CD4-positive, alpha-beta memory T cell (primary cell): ENCODE measurements at regions not wholly inside any gene's neighbourhood (a gene's known extent, or its start where the extent isn't known, plus 50 kb on each side); places are given as distances from the start of the nearest gene placed in this dataset.

ENCODE experiments used
- CTCF ChIA-PET: fragments of 350-600 bp; sonication (Branson Sonifier 250); formaldehyde crosslinking; loops from one replicate; lab custom pipeline; 2021; ENCODE audit warnings: inconsistent platforms; ENCODE audit not compliant: partially characterized antibody; lab: Charles Lee
- POLR2A ChIA-PET: fragments of 350-600 bp; sonication (Branson Sonifier 250); formaldehyde crosslinking; loops from one replicate; lab custom pipeline; 2021; ENCODE audit not compliant: partially characterized antibody; lab: Charles Lee
- DNase-seq, 5 donors: peaks; one replicate each; pipeline versions ENCODE4 v3.0.0 to v3.0.0-alpha.2; 2020 to 2022; ENCODE audit warnings: mixed read lengths in 1 of 5
- H3K27ac ChIP-seq: one replicate; pipeline ENCODE4 v1.7.0; 2013; ENCODE audit warnings: low read depth, low read length
- H3K27me3 ChIP-seq: 2 replicates; pipeline ENCODE4 v1.7.0; 2013; ENCODE audit warnings: mild to moderate bottlenecking, low read length, moderate library complexity; ENCODE audit not compliant: insufficient read depth
- H3K36me3 ChIP-seq: 2 replicates; pipeline ENCODE4 v1.7.0; 2013; ENCODE audit warnings: mild to moderate bottlenecking, low read length, moderate library complexity; ENCODE audit not compliant: insufficient read depth
- H3K4me1 ChIP-seq: 2 replicates; pipeline ENCODE4 v1.7.0; 2013; ENCODE audit warnings: mild to moderate bottlenecking, low read length, moderate library complexity; ENCODE audit not compliant: insufficient read depth
- H3K4me3 ChIP-seq, 2 donors: one replicate each; pipeline ENCODE4 v1.7.0; 2013; ENCODE audit warnings: low read length in 2 of 2, mild to moderate bottlenecking in 1 of 2
- H3K9me3 ChIP-seq, 2 donors: one replicate each; pipeline ENCODE4 v1.7.0; 2013; ENCODE audit warnings: low read length in 2 of 2, control low read depth in 1 of 2; ENCODE audit not compliant: control insufficient read depth in 1 of 2
- H3K27ac Mint-ChIP-seq, 7 donors: one replicate each; pipeline ENCODE4 v1.8.0; 2020 to 2021; ENCODE audit warnings: mixed read lengths in 7 of 7, mild to moderate bottlenecking in 6 of 7, inconsistent platforms in 3 of 7, moderate library complexity in 3 of 7
- H3K27me3 Mint-ChIP-seq, 2 donors: one replicate each; pipeline ENCODE4 v1.8.0; 2020 to 2021; ENCODE audit warnings: mixed read lengths in 2 of 2
- H3K36me3 Mint-ChIP-seq, 2 donors: one replicate each; pipeline ENCODE4 v1.8.0; 2020 to 2021; ENCODE audit warnings: mixed read lengths in 2 of 2, inconsistent platforms in 1 of 2, mild to moderate bottlenecking in 1 of 2
- H3K4me1 Mint-ChIP-seq, 4 donors: one replicate each; pipeline ENCODE4 v1.8.0; 2020 to 2021; ENCODE audit warnings: mixed read lengths in 4 of 4, mild to moderate bottlenecking in 1 of 4
- H3K4me3 Mint-ChIP-seq, 8 donors: one replicate each; pipeline ENCODE4 v1.8.0; 2020 to 2021; ENCODE audit warnings: mixed read lengths in 8 of 8, mild to moderate bottlenecking in 7 of 8, moderate library complexity in 6 of 8, inconsistent platforms in 3 of 8
- H3K9me3 Mint-ChIP-seq, 8 donors: one replicate each; pipeline ENCODE4 v1.8.0; 2020 to 2021; ENCODE audit warnings: mixed read lengths in 8 of 8, mild to moderate bottlenecking in 5 of 8, inconsistent platforms in 3 of 8, moderate library complexity in 1 of 8
- intact Hi-C: fragments of 100-400 bp; cut with micrococcal nuclease; formaldehyde crosslinking; loops from one replicate; pipeline ENCODE4 v1.15.1; 2023

- no peak overlapping the region for H3K4me3 ChIP-seq
- H3K4me1 ChIP-seq, result peaks cover 42% of the 10 kb centered on the region
- H3K27ac ChIP-seq, result no peak overlapping the region
- intact Hi-C loops, result no loop called here
- no peaks in the 10 kb centered on the region for H3K36me3 ChIP-seq
- H3K27me3 Mint-ChIP-seq, result peaks cover 0 to 3% of the 10 kb centered on the region in 2 donors
- CTCF ChIA-PET, result interaction anchor here (1.0 kb wide), 1 partner anchor 16 kb away, joined by 3 read pairs; no protein-coding TSS in a partner anchor
- peaks cover 0 to 16% (median 7%) of the 10 kb centered on the region in 4 donors for H3K4me1 Mint-ChIP-seq
- H3K9me3 ChIP-seq, result no peaks in the 10 kb centered on the region
- H3K27me3 ChIP-seq, result no peaks in the 10 kb centered on the region
- H3K27ac Mint-ChIP-seq, result peak overlapping the region in 1 of 7 donors; percentile 18
- H3K36me3 Mint-ChIP-seq, result no peaks in the 10 kb centered on the region
- POLR2A ChIA-PET, result interaction anchor here (0.6 kb wide), 1 partner anchor 16 kb away, joined by 3 read pairs; no protein-coding TSS in a partner anchor
- DNase-seq, result no peak
- H3K4me3 Mint-ChIP-seq, result no peak overlapping the region
- H3K9me3 Mint-ChIP-seq, result no peaks in the 10 kb centered on the region
Observed at GRCh38 chr1:5385956-5386355, 606.3 kb downstream of the NPHP4 start.

GRCh38 chr1:5385096-5385799, 607.0 kb downstream of the NPHP4 start:
- peaks cover 34% of the 10 kb centered on the region for H3K4me1 ChIP-seq
- H3K36me3 ChIP-seq, result no peaks in the 10 kb centered on the region
- intact Hi-C loops, result no loop called here
- Mint-ChIP-seq H3K36me3 (no peaks in the 10 kb centered on the region), H3K4me3 (no peak overlapping the region), H3K9me3 (no peaks in the 10 kb centered on the region), H3K4me1 (peaks cover 0 to 16% (median 4%) of the 10 kb centered on the region in 4 donors), H3K27ac (peak overlapping the region in 1 of 7 donors; percentile 28), H3K27me3 (peaks cover 0 to 3% of the 10 kb centered on the region in 2 donors)
- ChIA-PET CTCF (no interaction called here), POLR2A (interaction anchor here (0.6 kb wide), 1 partner anchor 15 kb away, joined by 3 read pairs; no protein-coding TSS in a partner anchor)
- H3K27me3 ChIP-seq, result no peaks in the 10 kb centered on the region
- no peak overlapping the region for H3K27ac ChIP-seq
- no peaks in the 10 kb centered on the region for H3K9me3 ChIP-seq
- H3K4me3 ChIP-seq, result no peak overlapping the region
- DNase-seq, result no peak

GRCh38 chr1:5381491-5381890, 610.7 kb downstream of the NPHP4 start:
- CTCF ChIA-PET, result no interaction called here
- POLR2A ChIA-PET, result no interaction called here

GRCh38 chr1:5379176-5379759, 613.0 kb downstream of the NPHP4 start:
- no peaks in the 10 kb centered on the region for H3K36me3 Mint-ChIP-seq

More at GRCh38 chr1:5381491-5381890, 610.7 kb downstream of the NPHP4 start:
- peak overlapping the region in 2 of 7 donors; percentile 22 to 47 for H3K27ac Mint-ChIP-seq
- H3K36me3 Mint-ChIP-seq, result no peaks in the 10 kb centered on the region
- Histone ChIP-seq H3K9me3 (no peaks in the 10 kb centered on the region), H3K4me1 (no peaks in the 10 kb centered on the region), H3K27me3 (no peaks in the 10 kb centered on the region), H3K36me3 (no peaks in the 10 kb centered on the region), H3K27ac (no peak overlapping the region), H3K4me3 (no peak overlapping the region)
- H3K27me3 Mint-ChIP-seq, result peaks cover 0 to 4% of the 10 kb centered on the region in 2 donors
- peaks cover 0 to 6% (median 1%) of the 10 kb centered on the region in 4 donors for H3K4me1 Mint-ChIP-seq
- H3K4me3 Mint-ChIP-seq, result peak overlapping the region in 1 of 8 donors; percentile 66
- DNase-seq, result no peak
- intact Hi-C loops, result no loop called here
- no peaks in the 10 kb centered on the region for H3K9me3 Mint-ChIP-seq

GRCh38 chr1:5376538-5377247, 615.5 kb downstream of the NPHP4 start:
- no peak overlapping the region for H3K4me3 ChIP-seq
- Mint-ChIP-seq H3K4me1 (peaks cover 0 to 3% (median 0%) of the 10 kb centered on the region in 4 donors), H3K36me3 (peaks cover 0 to 6% of the 10 kb centered on the region in 2 donors), H3K9me3 (peaks cover 0 to 19% (median 15%) of the 10 kb centered on the region in 8 donors), H3K27me3 (peaks cover 0 to 4% of the 10 kb centered on the region in 2 donors), H3K4me3 (no peak overlapping the region), H3K27ac (no peak overlapping the region)
- intact Hi-C loops, result no loop called here
- no peaks in the 10 kb centered on the region for H3K4me1 ChIP-seq
- ChIA-PET CTCF (no interaction called here), POLR2A (no interaction called here)
- DNase-seq, result no peak
- peaks cover 0 to 7% of the 10 kb centered on the region in 2 donors for H3K9me3 ChIP-seq
- H3K36me3 ChIP-seq, result no peaks in the 10 kb centered on the region
- no peak overlapping the region for H3K27ac ChIP-seq
- no peaks in the 10 kb centered on the region for H3K27me3 ChIP-seq

More at GRCh38 chr1:5379176-5379759, 613.0 kb downstream of the NPHP4 start:
- H3K27ac ChIP-seq, result no peak overlapping the region
- no peaks in the 10 kb centered on the region for H3K36me3 ChIP-seq
- POLR2A ChIA-PET, result no interaction called here
- no peak overlapping the region for H3K4me3 ChIP-seq
- no peak overlapping the region for H3K27ac Mint-ChIP-seq
- intact Hi-C loops, result no loop called here
- no peaks in the 10 kb centered on the region for H3K9me3 ChIP-seq
- H3K27me3 ChIP-seq, result no peaks in the 10 kb centered on the region
- no peaks in the 10 kb centered on the region for H3K4me1 ChIP-seq
- no peaks in the 10 kb centered on the region for H3K4me1 Mint-ChIP-seq
- H3K4me3 Mint-ChIP-seq, result no peak overlapping the region
- peaks cover 0 to 1% (median under 1%) of the 10 kb centered on the region in 8 donors for H3K9me3 Mint-ChIP-seq
- H3K27me3 Mint-ChIP-seq, result peaks cover 0 to 4% of the 10 kb centered on the region in 2 donors
- CTCF ChIA-PET, result no interaction called here
- no peak for DNase-seq

GRCh38 chr1:5375481-5375880, 616.7 kb downstream of the NPHP4 start:
- CTCF ChIA-PET, result no interaction called here

GRCh38 chr1:5374192-5374591, 618.0 kb downstream of the NPHP4 start:
- no peak overlapping the region for H3K4me3 ChIP-seq
- H3K27me3 ChIP-seq, result no peaks in the 10 kb centered on the region
- intact Hi-C loops, result no loop called here
- peaks cover 0 to 7% of the 10 kb centered on the region in 2 donors for H3K9me3 ChIP-seq
- ChIA-PET CTCF (no interaction called here), POLR2A (no interaction called here)
- Mint-ChIP-seq H3K27me3 (no peaks in the 10 kb centered on the region), H3K9me3 (peaks cover 0 to 27% (median 16%) of the 10 kb centered on the region in 8 donors), H3K27ac (no peak overlapping the region), H3K4me1 (peaks cover 17 to 21% (median 19%) of the 10 kb centered on the region in 4 donors), H3K4me3 (no peak overlapping the region), H3K36me3 (peaks cover 0 to 6% of the 10 kb centered on the region in 2 donors)
- no peaks in the 10 kb centered on the region for H3K36me3 ChIP-seq
- H3K27ac ChIP-seq, result no peak overlapping the region
- DNase-seq, result no peak
- peaks cover 25% of the 10 kb centered on the region for H3K4me1 ChIP-seq

More at GRCh38 chr1:5375481-5375880, 616.7 kb downstream of the NPHP4 start:
- Histone ChIP-seq H3K27ac (no peak overlapping the region), H3K36me3 (no peaks in the 10 kb centered on the region), H3K4me1 (peaks cover 12% of the 10 kb centered on the region), H3K27me3 (no peaks in the 10 kb centered on the region), H3K4me3 (no peak overlapping the region), H3K9me3 (peaks cover 0 to 7% of the 10 kb centered on the region in 2 donors)
- peaks cover 10 to 11% (median 10%) of the 10 kb centered on the region in 4 donors for H3K4me1 Mint-ChIP-seq
- no peak overlapping the region for H3K27ac Mint-ChIP-seq
- peak overlapping the region in 1 of 8 donors; percentile 9 for H3K4me3 Mint-ChIP-seq
- POLR2A ChIA-PET, result no interaction called here
- H3K27me3 Mint-ChIP-seq, result peaks cover 0 to 1% of the 10 kb centered on the region in 2 donors
- peaks cover 0 to 6% of the 10 kb centered on the region in 2 donors for H3K36me3 Mint-ChIP-seq
- no peak for DNase-seq
- peaks cover 0 to 27% (median 16%) of the 10 kb centered on the region in 8 donors for H3K9me3 Mint-ChIP-seq
- intact Hi-C loops, result no loop called here
